Panc1 (cell line): ENCODE measurements at regions not wholly inside any gene's neighbourhood (a gene's known extent, or its start where the extent isn't known, plus 50 kb on each side); places are given as distances from the start of the nearest gene placed in this dataset.

Experiments used
- ATAC-seq: fragments of 200-7000 bp; cut with Tn5 transposase; 2 replicates; pipeline ENCODE4 v1.9.1; 2020; ENCODE audit warnings: mild to moderate bottlenecking, moderate library complexity
- BruUV-seq: library from RNA; stranded (reverse); fragments of 400-500 nt; replicated peaks from 2 replicates; lab custom pipeline; 2021; lab: Mats Ljungman, UMichigan
- CTCF ChIA-PET: fragments of 300-600 bp; sonication (Branson Sonifier 250); formaldehyde crosslinking; loops from one replicate; lab custom pipeline; 2022; ENCODE audit warnings: antibody characterized with exemption; lab: Charles Lee
- POLR2A ChIA-PET: fragments of 300-600 bp; sonication (Branson Sonifier 250); formaldehyde crosslinking; loops from one replicate; lab custom pipeline; 2022; ENCODE audit warnings: antibody characterized with exemption; lab: Charles Lee
- DNase-seq: peaks from one replicate; pipeline ENCODE4 v3.0.0-alpha.2; 2010; ENCODE audit warnings: low read depth, low spot score
- H3K27ac ChIP-seq: 2 replicates; pipeline ENCODE4 v1.5.1; 2011; ENCODE audit warnings: mild to moderate bottlenecking, low read length, inconsistent platforms
- H3K27me3 ChIP-seq: fragments of 200-500 bp; sonication (Bioruptor generic); 2 replicates; pipeline ENCODE4 v1.6.0; 2014; ENCODE audit warnings: low read length, inconsistent platforms; ENCODE audit not compliant: control insufficient read depth, insufficient read depth
- H3K36me3 ChIP-seq: fragments of 200-500 bp; sonication (Bioruptor generic); 2 replicates; pipeline ENCODE4 v1.5.1; 2014; ENCODE audit warnings: inconsistent platforms, mild to moderate bottlenecking, low read length, moderate library complexity; ENCODE audit not compliant: control insufficient read depth, insufficient read depth
- H3K4me1 ChIP-seq: 2 replicates; pipeline ENCODE4 v1.5.1; 2011; ENCODE audit warnings: inconsistent platforms, mild to moderate bottlenecking, low read length, moderate library complexity; ENCODE audit not compliant: control insufficient read depth, insufficient read depth
- H3K4me3 ChIP-seq, 2 experiments: 2 replicates each; pipeline ENCODE4 v1.5.1; 2011 to 2012; ENCODE audit warnings: low read depth in 2 of 2, low read length in 2 of 2, mild to moderate bottlenecking in 2 of 2, inconsistent platforms in 1 of 2, moderate library complexity in 1 of 2
- H3K9me3 ChIP-seq: fragments of 200-500 bp; sonication (Bioruptor generic); 2 replicates; pipeline ENCODE4 v1.5.1; 2014; ENCODE audit warnings: low read depth, mild to moderate bottlenecking, inconsistent platforms, low read length, moderate library complexity; ENCODE audit not compliant: control insufficient read depth, insufficient read depth
- CTCF ChIP-seq: fragments of 450-650 bp; IDR thresholded peaks from 2 replicates; pipeline ENCODE4 v1.5.1; 2017; ENCODE audit warnings: mild to moderate bottlenecking
- POLR2AphosphoS5 ChIP-seq: IDR thresholded peaks from 2 replicates; pipeline ENCODE4 v1.6.1; 2012; ENCODE audit warnings: mild to moderate bottlenecking, low read depth, low read length, moderate library complexity
- REST ChIP-seq, 2 experiments: IDR thresholded peaks; 2 replicates each; pipeline ENCODE4 v1.6.1; 2011 to 2012; ENCODE audit warnings: low read depth in 2 of 2, control low read depth in 1 of 2, low read length in 1 of 2, mild to moderate bottlenecking in 1 of 2, moderate library complexity in 1 of 2; ENCODE audit not compliant: insufficient read depth in 1 of 2
- SIN3A ChIP-seq: IDR thresholded peaks from 2 replicates; pipeline ENCODE4 v1.6.1; 2012; ENCODE audit warnings: low read depth, mild to moderate bottlenecking, low read length, moderate library complexity, borderline replicate concordance; ENCODE audit not compliant: insufficient read depth
- TCF7L2 ChIP-seq: IDR thresholded peaks from 2 replicates; pipeline ENCODE4 v1.6.1; 2011; ENCODE audit warnings: mild to moderate bottlenecking, low read depth, low read length, inconsistent platforms
- in situ Hi-C: cut with HindIII; loops from 2 replicates; pipeline ENCODE4 v1.10.0; 2016; ENCODE audit warnings: low sequenced_read_pairs, low pct_unique_long_range_greater_than_20kb
- intact Hi-C: fragments of 100-400 bp; cut with micrococcal nuclease; formaldehyde crosslinking; loops from one replicate; pipeline ENCODE4 v1.10.0; 2022; ENCODE audit not compliant: unreplicated experiment

GRCh38 chr4:141390571-141390970 is 169.9 kb downstream of the ZNF330 start:
- intact Hi-C loops (no loop called here), in situ Hi-C loops (no loop called here)
- TF ChIP-seq REST (IDR thresholded peaks at IDR 0.05; ENCODE audit: insufficient read depth in 1 of 2, low read depth in 2 of 2, low read length in 1 of 2) (no peak), CTCF (no peak), TCF7L2 (no peak), POLR2AphosphoS5 (no peak), SIN3A (no peak)
- no TSS peak for BruUV-seq
- H3K27me3 ChIP-seq: no peaks in the 10 kb centered on the region
- H3K27ac ChIP-seq: no peak overlapping the region
- POLR2A ChIA-PET: no interaction called here
- no peaks in the 10 kb centered on the region for H3K9me3 ChIP-seq
- no peak overlapping the region for H3K4me3 ChIP-seq
- no peak for DNase-seq
- CTCF ChIA-PET: no interaction called here
- no peak for ATAC-seq
- H3K36me3 ChIP-seq: no peaks in the 10 kb centered on the region
- no peaks in the 10 kb centered on the region for H3K4me1 ChIP-seq

GRCh38 chr4:141391293-141391692 is 170.6 kb downstream of the ZNF330 start:
- Histone ChIP-seq H3K4me1 (no peaks in the 10 kb centered on the region), H3K4me3 (no peak overlapping the region), H3K9me3 (no peaks in the 10 kb centered on the region), H3K36me3 (no peaks in the 10 kb centered on the region), H3K27ac (no peak overlapping the region), H3K27me3 (no peaks in the 10 kb centered on the region)
- ChIA-PET CTCF (no interaction called here), POLR2A (no interaction called here)
- ATAC-seq: no peak
- BruUV-seq: no TSS peak
- in situ Hi-C loops: no loop called here
- DNase-seq: no peak
- TF ChIP-seq TCF7L2 (no peak), CTCF (no peak), REST (IDR thresholded peaks at IDR 0.05; ENCODE audit: insufficient read depth in 1 of 2, low read depth in 2 of 2, low read length in 1 of 2) (no peak), SIN3A (no peak), POLR2AphosphoS5 (no peak)
- intact Hi-C loops: no loop called here
